Spleen (tissue), 7 donors: ENCODE measurements at regions not wholly inside any gene's neighbourhood (a gene's known extent, or its start where the extent isn't known, plus 50 kb on each side); places are given as distances from the start of the nearest gene placed in this dataset.

Experiments
- CTCF ChIP-seq, 11 experiments: fragments of 200-600 bp in 7 of 11; fragments of 450-650 bp in 4 of 11; sonication (generic) in 4 of 11; IDR thresholded peaks in 8 of 11; conservative IDR thresholded peaks in 3 of 11; 1 replicate in 7 of 11; 2 replicates in 4 of 11; pipeline versions ENCODE4 v1.4.0 to v1.8.0; 2016 to 2021; ENCODE audit warnings: antibody characterized with exemption in 11 of 11, inconsistent platforms in 4 of 11, mild to moderate bottlenecking in 1 of 11
- POLR2AphosphoS5 ChIP-seq, 3 donors: sonication (generic); formaldehyde crosslinking; IDR thresholded peaks; one replicate each; pipeline ENCODE4 v1.5.1; 2017; ENCODE audit warnings: antibody characterized with exemption in 3 of 3
- donor health status: DM: no; HTN: no; CAD: no; lungs with moderate emphysema.
- donor health status: DM: no; HTN: no; CAD: no.
- donor health status: DM: no; HTN: no; CAD: no.

GRCh38 chr18:29071869-29072268 is 894.9 kb upstream of the CDH2 start:
- no peak for TF ChIP-seq POLR2AphosphoS5 (IDR thresholded peaks at IDR 0.05)
- no peak for TF ChIP-seq CTCF (IDR thresholded peaks at IDR 0.05 in 8 of 11, conservative IDR thresholded peaks at IDR 0.05 in 3 of 11)
